GM19395 (cell line): ENCODE measurements at regions not wholly inside any gene's neighbourhood (a gene's known extent, or its start where the extent isn't known, plus 50 kb on each side); places are given as distances from the start of the nearest gene placed in this dataset.
A peak's percentile ranks its signal among the peaks of the same experiment; 100 is the strongest.
"Not testable (repeated sequence)": the region's sequence is repeated elsewhere in the genome, so short reads cannot be mapped to it uniquely, and the experiment has no call there.

Source experiments
- ATAC-seq: cut with Tn5 transposase; IDR thresholded peaks from one replicate; pipeline ENCODE4 v1.9.1; 2021; ENCODE audit warnings: mild to moderate bottlenecking, moderate library complexity; ENCODE audit not compliant: unreplicated experiment

GRCh38 chr22:34800260-34800980 is 265.5 kb upstream of the ISX start:
- no peak for ATAC-seq

GRCh38 chr22:34801221-34801620 is 264.7 kb upstream of the ISX start:
- ATAC-seq, result no peak

GRCh38 chr22:34804091-34804490 is 261.9 kb upstream of the ISX start:
- ATAC-seq, result no peak

GRCh38 chr22:34804604-34805003 is 261.4 kb upstream of the ISX start:
- no peak for ATAC-seq

- ATAC-seq, result no peak
These were observed 260.2 kb upstream of the ISX start for GRCh38 chr22:34805771-34806170.

- ATAC-seq, result no peak
These were observed 257.3 kb upstream of the ISX start for GRCh38 chr22:34808618-34809017.

GRCh38 chr22:34812631-34813030 is 253.3 kb upstream of the ISX start:
- no peak for ATAC-seq

GRCh38 chr22:34814260-34815025 is 251.5 kb upstream of the ISX start:
- ATAC-seq, result no peak

GRCh38 chr22:34829485-34829884 is 236.5 kb upstream of the ISX start:
- ATAC-seq, result no peak

GRCh38 chr22:34834059-34834458 is 231.9 kb upstream of the ISX start:
- no peak for ATAC-seq

- not testable (repeated sequence) for ATAC-seq
These were observed 231.4 kb upstream of the ISX start for GRCh38 chr22:34834541-34834940.

- no peak for ATAC-seq
These were observed 224.6 kb upstream of the ISX start for GRCh38 chr22:34841331-34841771.

GRCh38 chr22:34841911-34842310 is 224.0 kb upstream of the ISX start:
- no peak for ATAC-seq

GRCh38 chr22:34842630-34843029 is 223.3 kb upstream of the ISX start:
- ATAC-seq, result no peak

GRCh38 chr22:34843743-34844142 is 222.2 kb upstream of the ISX start:
- not testable (repeated sequence) for ATAC-seq

GRCh38 chr22:34845391-34845790 is 220.6 kb upstream of the ISX start:
- no peak for ATAC-seq

- peak; percentile 93 for ATAC-seq
These were observed 218.9 kb upstream of the ISX start for GRCh38 chr22:34847072-34847471.

GRCh38 chr22:34849965-34850364 is 216.0 kb upstream of the ISX start:
- ATAC-seq, result no peak

- ATAC-seq, result no peak
These were observed 213.9 kb upstream of the ISX start for GRCh38 chr22:34851918-34852662.

GRCh38 chr22:34855471-34855870 is 210.5 kb upstream of the ISX start:
- no peak for ATAC-seq

- no peak for ATAC-seq
These were observed 207.9 kb upstream of the ISX start for GRCh38 chr22:34858066-34858465.

GRCh38 chr22:34861787-34862186 is 204.2 kb upstream of the ISX start:
- ATAC-seq, result no peak
